ENCODE measurements at regions not wholly inside any gene's neighbourhood (a gene's known extent, or its start where the extent isn't known, plus 50 kb on each side); places are given as distances from the start of the nearest gene placed in this dataset.
"Not testable (repeated sequence)": the region's sequence is repeated elsewhere in the genome, so short reads cannot be mapped to it uniquely, and the experiment has no call there.

DNA sequence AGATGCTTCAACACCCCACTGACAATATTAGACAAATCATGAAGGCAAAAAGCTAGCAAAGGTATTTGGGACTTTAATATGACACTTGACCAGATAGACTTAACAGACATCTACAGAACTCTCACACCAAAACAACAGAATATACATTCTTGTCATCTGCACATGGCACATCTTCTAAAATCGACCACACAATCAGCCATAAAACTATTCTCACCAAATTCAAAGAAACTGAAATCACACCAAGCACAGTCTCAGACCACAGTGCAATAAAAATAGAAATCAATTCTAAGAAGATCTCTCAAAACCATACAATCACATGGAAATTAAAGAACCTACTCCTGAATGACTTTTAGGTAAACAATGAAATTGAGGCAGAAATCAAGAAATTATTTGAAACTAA, 340.8 kb downstream of the PPP1R2C start:
- DNase-seq: no peak

DNA sequence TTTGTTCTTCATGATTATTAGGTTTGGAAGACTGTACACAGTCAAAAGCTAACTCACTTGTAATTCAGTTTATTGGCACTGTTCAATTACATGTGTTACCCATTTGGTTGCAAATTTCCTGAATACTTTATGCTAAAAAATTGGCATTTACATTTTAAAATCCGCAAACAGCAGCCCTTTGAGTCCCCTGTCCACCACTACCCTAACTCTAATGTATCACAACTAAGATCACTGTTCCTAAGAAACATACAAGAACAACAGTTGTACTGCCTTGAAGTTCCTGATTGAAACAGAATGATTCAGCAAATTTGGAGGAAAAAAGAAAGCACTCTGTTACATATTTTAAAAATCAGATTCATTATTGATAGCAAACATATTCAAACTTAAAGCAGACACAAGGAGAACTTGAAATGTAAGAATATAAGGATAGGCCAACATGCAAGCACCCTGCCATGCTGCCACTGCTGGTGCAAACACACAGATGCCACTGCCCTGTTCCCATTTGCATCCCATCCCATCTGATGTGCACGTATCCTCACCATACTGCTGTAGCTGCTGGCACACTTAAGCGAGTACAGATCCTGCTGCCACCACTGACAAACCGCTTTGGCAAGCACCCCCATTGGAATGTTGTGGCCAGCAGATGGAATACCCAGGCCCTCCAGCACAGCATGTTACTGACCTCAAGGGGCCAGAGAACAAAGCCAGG, 343.4 kb downstream of the PPP1R2C start:
- no peak for DNase-seq

- DNase-seq: no peak
Observed at GRCh38 chrX:42432552-42432951, 345.4 kb downstream of the PPP1R2C start.

DNA sequence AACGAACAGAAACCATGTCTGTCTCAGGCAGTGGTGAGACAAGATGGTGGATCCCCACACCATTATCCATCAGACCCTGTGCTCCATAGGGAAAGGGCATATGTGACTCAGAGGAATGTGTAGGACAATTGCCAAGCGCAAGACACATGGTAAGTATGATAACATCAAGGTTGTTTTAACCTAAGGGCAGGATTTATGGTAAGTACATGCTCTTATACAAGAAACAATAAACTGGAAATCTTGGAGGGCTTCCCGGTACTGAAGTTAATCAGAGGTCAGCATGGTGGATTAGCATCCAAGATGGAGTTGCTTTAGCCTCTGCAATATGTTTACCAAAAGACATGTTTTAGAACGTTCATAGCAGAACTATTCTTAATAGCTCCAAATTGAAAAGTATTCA, 355.0 kb downstream of the PPP1R2C start:
- DNase-seq: no peak

DNA sequence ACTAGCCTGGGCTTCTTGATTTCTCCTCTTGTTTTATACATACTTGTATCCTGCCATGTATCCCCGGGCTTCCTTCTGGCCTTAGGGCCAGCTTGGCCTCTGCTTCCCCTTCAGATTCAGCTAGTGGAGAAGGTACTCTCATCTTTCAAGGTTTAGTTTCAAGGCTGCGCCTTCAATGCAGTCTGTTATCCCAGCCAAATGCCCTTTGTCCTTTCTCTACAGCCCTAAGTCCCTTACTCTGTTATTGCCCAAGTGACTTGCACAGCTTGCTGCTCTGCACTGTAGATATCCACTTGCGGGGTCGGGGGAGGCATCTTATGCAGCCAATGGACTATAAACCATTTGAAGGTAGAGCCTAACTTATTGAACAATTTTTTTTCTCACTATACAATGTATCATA, 357.5 kb downstream of the PPP1R2C start:
- no peak for DNase-seq

GRCh38 chrX:42415636-42416035, 362.3 kb downstream of the PPP1R2C start:
- DNase-seq: no peak

- DNase-seq: no peak
Observed at GRCh38 chrX:42414057-42414456, 363.9 kb downstream of the PPP1R2C start.

DNA sequence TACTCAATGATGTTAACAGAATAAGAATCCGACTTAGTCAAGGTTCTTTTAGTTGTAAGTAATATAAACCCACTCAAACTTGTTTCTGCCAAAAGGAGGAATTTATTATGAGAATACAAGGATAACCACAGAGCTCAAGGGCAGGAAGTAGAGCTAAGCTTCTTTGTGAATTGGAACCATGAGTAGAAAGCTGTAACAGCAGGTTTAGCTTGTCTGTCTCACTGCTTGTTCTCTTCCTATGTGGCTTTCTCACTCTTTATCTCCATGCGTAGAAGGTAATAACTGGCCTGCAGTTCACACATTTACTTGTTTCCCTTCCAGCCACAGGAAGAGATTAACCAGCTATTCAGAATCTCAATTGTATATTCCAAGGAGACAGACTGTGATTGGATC, 378.3 kb downstream of the PPP1R2C start:
- peak in 1 of 5 experiments; percentile 1 for DNase-seq

DNA sequence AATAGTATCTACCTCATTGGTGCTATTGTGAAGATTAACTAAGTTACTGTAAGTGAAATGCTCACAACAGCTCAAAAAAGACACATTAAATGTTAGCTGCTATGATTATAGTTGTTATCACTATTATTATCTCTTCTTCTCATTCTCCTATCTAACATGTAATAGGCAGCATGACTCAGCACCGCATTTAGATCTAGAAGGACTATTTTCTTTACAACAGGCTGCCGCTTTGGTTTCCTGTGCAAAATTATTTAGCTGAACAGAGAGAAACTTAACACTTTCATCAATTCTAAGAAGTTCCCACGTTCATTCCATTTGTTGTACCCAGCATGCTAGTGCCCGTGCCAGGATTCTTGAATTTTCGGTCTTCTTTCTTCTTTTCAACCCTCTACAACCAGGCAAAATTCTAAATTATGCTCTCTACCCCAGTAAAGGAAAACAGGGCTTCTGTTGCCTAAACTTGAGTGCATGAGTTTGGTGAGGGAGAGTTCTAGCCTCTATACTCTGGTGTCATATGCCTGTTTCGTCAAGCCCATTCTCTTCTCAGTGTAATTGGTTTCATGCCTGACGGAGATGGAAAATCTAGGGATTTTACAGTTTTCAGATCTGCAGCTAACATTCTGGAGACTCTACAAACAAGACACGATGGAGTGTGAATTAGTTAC, 378.9 kb downstream of the PPP1R2C start:
- peak in 1 of 5 experiments; percentile 25 for DNase-seq

DNA sequence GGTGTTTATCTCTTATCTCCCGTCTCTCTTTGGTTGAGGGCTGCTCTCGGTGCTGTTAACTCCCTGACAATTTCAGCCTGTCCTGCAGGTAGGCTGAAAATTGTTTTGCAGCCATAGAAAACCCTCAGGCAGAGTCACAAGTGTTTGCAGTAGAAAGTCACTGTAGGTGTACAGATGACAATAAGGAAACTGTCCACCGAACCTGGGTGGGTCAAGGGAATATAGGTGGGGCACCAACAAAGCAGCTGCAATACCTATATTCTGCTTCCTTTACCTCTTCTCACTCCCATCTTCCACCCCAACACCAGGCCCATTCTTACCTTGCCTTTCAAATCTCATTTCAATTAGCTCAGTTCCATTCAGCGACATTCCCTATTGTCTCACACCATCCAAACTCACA, 381.8 kb downstream of the PPP1R2C start:
- no peak for DNase-seq

- DNase-seq: no peak
Observed at GRCh38 chrX:42392846-42393245, 385.1 kb downstream of the PPP1R2C start.

GRCh38 chrX:42386681-42387080, 391.3 kb downstream of the PPP1R2C start:
- no peak for DNase-seq

DNA sequence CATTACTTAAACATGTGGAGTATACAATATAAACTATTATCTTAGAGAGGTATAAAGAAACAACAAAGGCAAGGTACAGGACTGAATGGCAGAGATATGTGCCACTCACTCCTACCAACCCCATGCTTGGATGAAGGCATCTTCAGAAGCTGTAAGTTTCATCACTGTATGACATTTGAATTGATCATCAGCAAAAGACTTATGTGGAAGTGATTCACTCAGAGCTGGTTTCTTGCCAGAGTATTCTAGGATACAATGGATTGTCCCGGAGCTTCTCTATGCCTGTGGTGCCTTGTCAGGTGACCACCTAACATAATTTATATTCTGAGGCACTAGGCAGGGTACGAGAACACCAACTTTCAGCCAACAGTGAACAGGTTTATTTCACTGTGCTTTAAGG, 392.2 kb downstream of the PPP1R2C start:
- no peak for DNase-seq

DNA sequence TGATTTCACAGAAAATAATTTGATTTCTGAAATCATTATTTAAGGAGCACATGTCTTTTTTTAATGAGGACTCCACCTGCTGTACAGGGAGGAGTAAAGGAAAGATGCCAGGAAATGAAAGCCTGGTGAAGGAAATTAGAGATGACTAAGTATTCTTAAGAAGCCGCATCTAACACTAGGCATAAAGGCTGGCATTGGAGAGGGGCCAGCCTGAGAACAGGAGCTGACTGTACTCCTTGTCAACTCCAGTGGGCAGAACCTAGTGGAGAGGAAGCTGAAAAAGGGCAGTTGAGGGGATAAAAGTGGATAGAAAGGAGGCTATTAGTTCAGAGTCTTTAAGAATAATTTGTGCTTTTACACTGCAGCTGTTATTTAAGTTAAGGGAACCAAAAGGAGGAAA, 393.0 kb downstream of the PPP1R2C start:
- no peak for DNase-seq

DNA sequence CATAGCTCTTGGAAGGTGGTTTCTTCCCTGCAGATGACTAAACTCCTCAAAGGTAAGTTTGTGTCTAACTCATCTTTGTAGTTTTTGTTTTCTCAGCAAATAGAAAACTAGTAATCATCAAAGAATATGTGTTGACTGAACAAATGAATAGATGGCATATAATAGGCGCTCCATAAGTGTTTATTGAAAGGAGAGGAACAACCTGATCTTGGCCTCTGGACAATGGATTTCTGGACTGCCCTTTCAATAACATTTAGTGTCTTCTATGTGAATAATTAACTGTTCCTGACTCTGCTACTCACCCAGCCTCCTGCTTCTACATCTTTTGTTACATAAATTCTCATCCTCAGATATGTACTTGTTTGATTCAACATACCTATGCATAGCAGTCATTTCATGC, 399.1 kb downstream of the PPP1R2C start:
- no peak for DNase-seq

GRCh38 chrX:42375086-42375485, 402.9 kb downstream of the PPP1R2C start:
- DNase-seq: no peak

DNA sequence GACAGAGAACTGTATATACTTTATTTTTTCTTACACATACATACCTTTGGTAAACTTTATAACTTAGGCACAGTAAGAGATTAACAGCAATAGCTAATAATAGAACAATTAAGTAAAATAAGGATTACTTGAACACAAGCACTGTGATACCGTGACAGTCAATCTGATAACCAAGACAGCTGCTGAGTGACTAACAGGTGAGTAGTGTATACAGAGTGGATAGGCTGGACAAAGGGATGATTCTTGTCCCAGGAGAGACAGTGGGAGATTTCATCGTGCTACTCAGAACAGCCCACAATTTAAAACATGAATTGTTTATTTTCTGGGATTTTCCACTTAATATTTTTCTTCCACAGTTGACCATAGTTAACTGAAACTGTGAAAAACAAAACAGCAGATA, 411.8 kb downstream of the PPP1R2C start:
- DNase-seq: no peak

GRCh38 chrX:42362219-42362618, 415.7 kb downstream of the PPP1R2C start:
- DNase-seq: no peak

GRCh38 chrX:42342981-42343380, 419.6 kb upstream of the CASK start:
- DNase-seq: not testable (repeated sequence)
